GM23338 (cell line): ENCODE measurements at regions not wholly inside any gene's neighbourhood (a gene's known extent, or its start where the extent isn't known, plus 50 kb on each side); places are given as distances from the start of the nearest gene placed in this dataset.

Experiments
- ATAC-seq: fragments of 200-7000 bp; cut with Tn5 transposase; 3 replicates; pipeline ENCODE4 v1.9.1; 2020
- DNase-seq: peaks from one replicate; pipeline ENCODE4 v3.0.0-alpha.2; 2015; ENCODE audit warnings: low spot score
- H2AFZ ChIP-seq: fragments of 200-600 bp; sonication (generic); 2 replicates; pipeline ENCODE4 v1.8.0; 2016; ENCODE audit warnings: antibody characterized with exemption, mild to moderate bottlenecking, moderate library complexity
- H3F3A ChIP-seq: fragments of 200-600 bp; sonication (generic); replicated peaks from 2 replicates; pipeline ENCODE4 v1.8.0; 2017; ENCODE audit warnings: antibody characterized with exemption, mixed run types, low read depth
- H3K27ac ChIP-seq: fragments of 200-600 bp; sonication (generic); 2 replicates; pipeline ENCODE4 v1.6.1; 2016; ENCODE audit warnings: low read depth
- H3K27me3 ChIP-seq: fragments of 200-600 bp; sonication (generic); 2 replicates; pipeline ENCODE4 v1.8.0; 2016; ENCODE audit warnings: mild to moderate bottlenecking, mixed run types, moderate library complexity; ENCODE audit not compliant: insufficient read depth
- H3K36me3 ChIP-seq: fragments of 200-600 bp; sonication (generic); 2 replicates; pipeline ENCODE4 v1.8.0; 2016; ENCODE audit warnings: mild to moderate bottlenecking; ENCODE audit not compliant: insufficient read depth
- H3K4me1 ChIP-seq: fragments of 200-600 bp; sonication (generic); 2 replicates; pipeline ENCODE4 v1.8.0; 2016; ENCODE audit warnings: mild to moderate bottlenecking, moderate library complexity; ENCODE audit not compliant: insufficient read depth
- H3K4me2 ChIP-seq: fragments of 200-600 bp; sonication (generic); 2 replicates; pipeline ENCODE4 v1.7.1; 2017; ENCODE audit warnings: mixed run types
- H3K4me3 ChIP-seq: fragments of 200-600 bp; sonication (generic); 2 replicates; pipeline ENCODE4 v1.6.1; 2016; ENCODE audit warnings: mixed run types
- H3K79me2 ChIP-seq: fragments of 200-600 bp; sonication (generic); replicated peaks from 2 replicates; pipeline ENCODE4 v1.8.0; 2017; ENCODE audit warnings: mild to moderate bottlenecking; ENCODE audit not compliant: insufficient read depth
- H3K9me2 ChIP-seq: fragments of 200-600 bp; sonication (generic); 2 replicates; pipeline ENCODE4 v1.8.0; 2017; ENCODE audit not compliant: insufficient read depth
- H4K20me1 ChIP-seq: fragments of 200-600 bp; sonication (generic); replicated peaks from 2 replicates; pipeline ENCODE4 v1.8.0; 2017; ENCODE audit warnings: mild to moderate bottlenecking; ENCODE audit not compliant: insufficient read depth
- H3K27ac Mint-ChIP-seq: 2 replicates; pipeline ENCODE4 v1.8.0; 2020; ENCODE audit warnings: inconsistent platforms, mild to moderate bottlenecking, moderate library complexity, mixed read lengths
- H3K27me3 Mint-ChIP-seq: 3 replicates; pipeline ENCODE4 v1.8.0; 2022; ENCODE audit warnings: low read depth, mild to moderate bottlenecking, moderate library complexity, mixed read lengths, inconsistent platforms; ENCODE audit not compliant: insufficient read depth, poor library complexity
- H3K36me3 Mint-ChIP-seq: 3 replicates; pipeline ENCODE4 v1.8.0; 2021; ENCODE audit warnings: low read depth, mild to moderate bottlenecking, inconsistent platforms, moderate library complexity, mixed read lengths
- H3K4me1 Mint-ChIP-seq: 3 replicates; pipeline ENCODE4 v1.8.0; 2020; ENCODE audit warnings: mild to moderate bottlenecking, inconsistent platforms, mixed read lengths
- H3K4me3 Mint-ChIP-seq: 3 replicates; pipeline ENCODE4 v1.8.0; 2021; ENCODE audit warnings: moderate library complexity, mild to moderate bottlenecking, inconsistent platforms, mixed read lengths
- H3K9me3 Mint-ChIP-seq: 3 replicates; pipeline ENCODE4 v1.8.0; 2020; ENCODE audit warnings: moderate library complexity, mild to moderate bottlenecking, inconsistent platforms, mixed read lengths
- CREB1 ChIP-seq: fragments of 250-450 bp; sonication (Bioruptor Pico); IDR thresholded peaks from 2 replicates; pipeline ENCODE4 v1.5.0; 2020; ENCODE audit warnings: low read depth, mild to moderate bottlenecking, moderate library complexity
- CTCF ChIP-seq, 2 experiments: fragments of 200-600 bp in 1 of 2; sonication (generic) in 1 of 2; conservative IDR thresholded peaks; 2 replicates each; pipeline versions ENCODE4 v1.5.1 to v1.6.1; 2016 to 2017; ENCODE audit warnings: antibody characterized with exemption in 2 of 2, low read depth in 2 of 2, mild to moderate bottlenecking in 2 of 2, moderate library complexity in 1 of 2
- ETS1 ChIP-seq: IDR thresholded peaks from 2 replicates; pipeline ENCODE4 v1.6.1; 2016; ENCODE audit warnings: antibody characterized with exemption
- EZH2 ChIP-seq: fragments of 200-600 bp; sonication (generic); IDR thresholded peaks from one replicate; pipeline ENCODE4 v1.8.0; 2017; ENCODE audit warnings: antibody characterized with exemption, mild to moderate bottlenecking, low read depth; ENCODE audit not compliant: unreplicated experiment
- EZH2phosphoT487 ChIP-seq: fragments of 200-600 bp; sonication (generic); IDR thresholded peaks from one replicate; pipeline ENCODE4 v1.8.1; 2018; ENCODE audit warnings: antibody characterized with exemption; ENCODE audit not compliant: unreplicated experiment
- JUNB ChIP-seq: IDR thresholded peaks from one replicate; pipeline ENCODE4 v1.6.1; 2016; ENCODE audit warnings: antibody characterized with exemption; ENCODE audit not compliant: unreplicated experiment
- NANOG ChIP-seq: IDR thresholded peaks from 2 replicates; pipeline ENCODE4 v1.6.1; 2016; ENCODE audit warnings: antibody characterized with exemption, borderline replicate concordance
- POLR2AphosphoS5 ChIP-seq: IDR thresholded peaks from 2 replicates; pipeline ENCODE4 v1.6.1; 2016; ENCODE audit warnings: antibody characterized with exemption, low read depth
- REST ChIP-seq: IDR thresholded peaks from one replicate; pipeline ENCODE4 v1.6.1; 2018; ENCODE audit warnings: antibody characterized with exemption; ENCODE audit not compliant: unreplicated experiment
- STAT1 ChIP-seq: IDR thresholded peaks from one replicate; pipeline ENCODE4 v1.6.1; 2016; ENCODE audit warnings: antibody characterized with exemption; ENCODE audit not compliant: unreplicated experiment
- ZNF114 ChIP-seq: fragments of 250-450 bp; sonication (Bioruptor Pico); IDR thresholded peaks from 2 replicates; pipeline ENCODE4 v1.5.0; 2020; ENCODE audit warnings: mild to moderate bottlenecking, moderate library complexity
- ZNF331 ChIP-seq: fragments of 250-450 bp; sonication (Bioruptor Pico); IDR thresholded peaks from 2 replicates; pipeline ENCODE4 v1.5.0; 2020; ENCODE audit warnings: low read depth, mild to moderate bottlenecking, moderate library complexity
- TF ChIP-seq, protein P1 (sequence below): fragments of 250-450 bp; sonication (Bioruptor Pico); IDR thresholded peaks from 2 replicates; pipeline ENCODE4 v1.5.0; 2020; ENCODE audit warnings: mild to moderate bottlenecking, moderate library complexity

GRCh38 chr2:33786881-33787280 lies 187.8 kb upstream of the FAM98A start:
- Histone ChIP-seq H3K4me1 (no peaks in the 10 kb centered on the region), H3K27me3 (no peaks in the 10 kb centered on the region), H3K4me2 (no peak overlapping the region), H4K20me1 (no peaks in the 10 kb centered on the region), H2AFZ (0 out of 2 replicates have a peak overlapping the region, but pooled peaks have one; percentile 7), H3K36me3 (no peaks in the 10 kb centered on the region), H3K27ac (no peak overlapping the region), H3K4me3 (no peak overlapping the region), H3F3A (no peaks in the 10 kb centered on the region), H3K79me2 (no peaks in the 10 kb centered on the region), H3K9me2 (0 out of 2 replicates have a peak, but pooled peaks cover 8% of the 10 kb centered on the region)
- H3K4me3 Mint-ChIP-seq, result no peak overlapping the region
- no peak for TF ChIP-seq STAT1
- TF ChIP-seq POLR2AphosphoS5, result no peak
- no peak for TF ChIP-seq NANOG
- TF ChIP-seq, protein P1, sequence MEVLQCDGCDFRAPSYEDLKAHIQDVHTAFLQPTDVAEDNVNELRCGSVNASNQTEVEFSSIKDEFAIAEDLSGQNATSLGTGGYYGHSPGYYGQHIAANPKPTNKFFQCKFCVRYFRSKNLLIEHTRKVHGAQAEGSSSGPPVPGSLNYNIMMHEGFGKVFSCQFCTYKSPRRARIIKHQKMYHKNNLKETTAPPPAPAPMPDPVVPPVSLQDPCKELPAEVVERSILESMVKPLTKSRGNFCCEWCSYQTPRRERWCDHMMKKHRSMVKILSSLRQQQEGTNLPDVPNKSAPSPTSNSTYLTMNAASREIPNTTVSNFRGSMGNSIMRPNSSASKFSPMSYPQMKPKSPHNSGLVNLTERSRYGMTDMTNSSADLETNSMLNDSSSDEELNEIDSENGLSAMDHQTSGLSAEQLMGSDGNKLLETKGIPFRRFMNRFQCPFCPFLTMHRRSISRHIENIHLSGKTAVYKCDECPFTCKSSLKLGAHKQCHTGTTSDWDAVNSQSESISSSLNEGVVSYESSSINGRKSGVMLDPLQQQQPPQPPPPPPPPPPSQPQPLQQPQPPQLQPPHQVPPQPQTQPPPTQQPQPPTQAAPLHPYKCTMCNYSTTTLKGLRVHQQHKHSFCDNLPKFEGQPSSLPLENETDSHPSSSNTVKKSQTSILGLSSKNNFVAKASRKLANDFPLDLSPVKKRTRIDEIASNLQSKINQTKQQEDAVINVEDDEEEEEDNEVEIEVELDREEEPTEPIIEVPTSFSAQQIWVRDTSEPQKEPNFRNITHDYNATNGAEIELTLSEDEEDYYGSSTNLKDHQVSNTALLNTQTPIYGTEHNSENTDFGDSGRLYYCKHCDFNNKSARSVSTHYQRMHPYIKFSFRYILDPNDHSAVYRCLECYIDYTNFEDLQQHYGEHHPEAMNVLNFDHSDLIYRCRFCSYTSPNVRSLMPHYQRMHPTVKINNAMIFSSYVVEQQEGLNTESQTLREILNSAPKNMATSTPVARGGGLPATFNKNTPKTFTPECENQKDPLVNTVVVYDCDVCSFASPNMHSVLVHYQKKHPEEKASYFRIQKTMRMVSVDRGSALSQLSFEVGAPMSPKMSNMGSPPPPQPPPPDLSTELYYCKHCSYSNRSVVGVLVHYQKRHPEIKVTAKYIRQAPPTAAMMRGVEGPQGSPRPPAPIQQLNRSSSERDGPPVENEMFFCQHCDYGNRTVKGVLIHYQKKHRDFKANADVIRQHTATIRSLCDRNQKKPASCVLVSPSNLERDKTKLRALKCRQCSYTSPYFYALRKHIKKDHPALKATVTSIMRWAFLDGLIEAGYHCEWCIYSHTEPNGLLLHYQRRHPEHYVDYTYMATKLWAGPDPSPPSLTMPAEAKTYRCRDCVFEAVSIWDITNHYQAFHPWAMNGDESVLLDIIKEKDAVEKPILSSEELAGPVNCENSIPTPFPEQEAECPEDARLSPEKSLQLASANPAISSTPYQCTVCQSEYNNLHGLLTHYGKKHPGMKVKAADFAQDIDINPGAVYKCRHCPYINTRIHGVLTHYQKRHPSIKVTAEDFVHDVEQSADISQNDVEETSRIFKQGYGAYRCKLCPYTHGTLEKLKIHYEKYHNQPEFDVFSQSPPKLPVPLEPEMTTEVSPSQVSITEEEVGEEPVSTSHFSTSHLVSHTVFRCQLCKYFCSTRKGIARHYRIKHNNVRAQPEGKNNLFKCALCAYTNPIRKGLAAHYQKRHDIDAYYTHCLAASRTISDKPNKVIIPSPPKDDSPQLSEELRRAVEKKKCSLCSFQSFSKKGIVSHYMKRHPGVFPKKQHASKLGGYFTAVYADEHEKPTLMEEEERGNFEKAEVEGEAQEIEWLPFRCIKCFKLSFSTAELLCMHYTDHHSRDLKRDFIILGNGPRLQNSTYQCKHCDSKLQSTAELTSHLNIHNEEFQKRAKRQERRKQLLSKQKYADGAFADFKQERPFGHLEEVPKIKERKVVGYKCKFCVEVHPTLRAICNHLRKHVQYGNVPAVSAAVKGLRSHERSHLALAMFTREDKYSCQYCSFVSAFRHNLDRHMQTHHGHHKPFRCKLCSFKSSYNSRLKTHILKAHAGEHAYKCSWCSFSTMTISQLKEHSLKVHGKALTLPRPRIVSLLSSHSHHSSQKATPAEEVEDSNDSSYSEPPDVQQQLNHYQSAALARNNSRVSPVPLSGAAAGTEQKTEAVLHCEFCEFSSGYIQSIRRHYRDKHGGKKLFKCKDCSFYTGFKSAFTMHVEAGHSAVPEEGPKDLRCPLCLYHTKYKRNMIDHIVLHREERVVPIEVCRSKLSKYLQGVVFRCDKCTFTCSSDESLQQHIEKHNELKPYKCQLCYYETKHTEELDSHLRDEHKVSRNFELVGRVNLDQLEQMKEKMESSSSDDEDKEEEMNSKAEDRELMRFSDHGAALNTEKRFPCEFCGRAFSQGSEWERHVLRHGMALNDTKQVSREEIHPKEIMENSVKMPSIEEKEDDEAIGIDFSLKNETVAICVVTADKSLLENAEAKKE (CRISPR knock-in tag), result no peak
- TF ChIP-seq EZH2, result no peak
- no peak for TF ChIP-seq CTCF (conservative IDR thresholded peaks at IDR 0.05; ENCODE audit: low read depth in 2 of 2)
- TF ChIP-seq JUNB, result no peak
- TF ChIP-seq REST, result no peak
- no peak for TF ChIP-seq ZNF114 (CRISPR knock-in tag)
- TF ChIP-seq ZNF331 (CRISPR knock-in tag), result no peak
- no peak for TF ChIP-seq EZH2phosphoT487
- no peak for TF ChIP-seq ETS1
- no peak for TF ChIP-seq CREB1 (CRISPR knock-in tag)
- H3K9me3 Mint-ChIP-seq, result no peaks in the 10 kb centered on the region
- DNase-seq, result no peak
- no peaks in the 10 kb centered on the region for H3K4me1 Mint-ChIP-seq
- ATAC-seq, result no peak
- H3K27me3 Mint-ChIP-seq, result no peaks in the 10 kb centered on the region
- H3K36me3 Mint-ChIP-seq, result no peaks in the 10 kb centered on the region
- no peak overlapping the region for H3K27ac Mint-ChIP-seq
